ENCODE measurements at regions not wholly inside any gene's neighbourhood (a gene's known extent, or its start where the extent isn't known, plus 50 kb on each side); places are given as distances from the start of the nearest gene placed in this dataset.

GRCh38 chr15:91465086-91465485, 365.0 kb downstream of the SV2B start:
- Mint-ChIP-seq H3K4me1 (peaks cover 26% of the 10 kb centered on the region), H3K4me3 (no peak overlapping the region), H3K27ac (no peak overlapping the region), H3K27me3 (ENCODE audit: insufficient read depth) (peaks cover 4% of the 10 kb centered on the region), H3K9me3 (no peaks in the 10 kb centered on the region), H3K36me3 (ENCODE audit: low read depth) (no peaks in the 10 kb centered on the region)
- no peak overlapping the region for H3K9ac ChIP-seq (ENCODE audit: extremely low read depth, low read length, poor library complexity, severe bottlenecking)
- no peak overlapping the region for H3K4me3 ChIP-seq (ENCODE audit: low read length)
- no peak for TF ChIP-seq CTCF (conservative IDR thresholded peaks at IDR 0.05)
- WGBS, 2 experiments (ENCODE audit: insufficient coverage in 1 of 2, insufficient read length in 1 of 2): 95 to 96% methylated on average over 3 to 4 of the region's 4 CpGs
- no peaks in the 10 kb centered on the region for H3K9me3 ChIP-seq (ENCODE audit: control insufficient read depth, low read length)
- H3K4me1 ChIP-seq (ENCODE audit: control insufficient read depth, insufficient read depth, low read length): peaks cover 4% of the 10 kb centered on the region
- H3K27ac ChIP-seq (ENCODE audit: low read depth, low read length): no peak overlapping the region
- no peak for DNase-seq
- no peaks in the 10 kb centered on the region for H3K36me3 ChIP-seq (ENCODE audit: control insufficient read depth, insufficient read depth, low read length)
- peaks cover 11% of the 10 kb centered on the region for H3K27me3 ChIP-seq (ENCODE audit: control insufficient read depth, insufficient read depth, low read length, poor library complexity, severe bottlenecking)

DNA sequence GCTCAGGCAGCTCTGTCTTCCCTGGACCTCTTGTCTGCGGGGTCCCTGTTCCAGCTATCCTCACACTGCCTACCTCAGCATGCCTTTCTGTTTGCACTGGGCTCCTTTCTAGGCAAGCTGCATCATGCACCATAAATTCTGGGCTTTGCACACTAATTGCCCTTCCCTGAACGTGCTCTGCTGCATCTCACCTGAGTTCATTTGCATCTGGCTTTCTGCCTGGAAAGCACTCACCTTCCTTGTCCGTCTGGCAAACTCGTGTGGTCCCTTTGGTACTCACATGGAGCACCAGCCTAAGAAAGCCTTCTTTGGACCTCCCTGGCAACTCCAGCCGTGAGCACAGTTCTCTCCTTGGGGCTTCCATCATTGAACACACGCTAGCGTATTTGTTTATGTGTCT, 365.6 kb downstream of the SV2B start:
- peaks cover 11% of the 10 kb centered on the region for H3K27me3 ChIP-seq (ENCODE audit: control insufficient read depth, insufficient read depth, low read length, poor library complexity, severe bottlenecking)
- 86 to 89% methylated on average over 3 to 7 of the region's 7 CpGs for WGBS, 2 experiments (ENCODE audit: insufficient coverage in 1 of 2, insufficient read length in 1 of 2)
- H3K4me1 Mint-ChIP-seq: peaks cover 33% of the 10 kb centered on the region

GRCh38 chr15:91468871-91469580, 369.0 kb downstream of the SV2B start:
- H3K27me3 ChIP-seq (ENCODE audit: control insufficient read depth, insufficient read depth, low read length, poor library complexity, severe bottlenecking): peaks cover 11% of the 10 kb centered on the region
- peaks cover 4% of the 10 kb centered on the region for H3K9me3 Mint-ChIP-seq
- H3K36me3 ChIP-seq (ENCODE audit: control insufficient read depth, insufficient read depth, low read length): no peaks in the 10 kb centered on the region
- peaks cover 4% of the 10 kb centered on the region for H3K4me1 ChIP-seq (ENCODE audit: control insufficient read depth, insufficient read depth, low read length)
- no peak overlapping the region for H3K4me3 Mint-ChIP-seq
- H3K36me3 Mint-ChIP-seq (ENCODE audit: low read depth): no peaks in the 10 kb centered on the region
- H3K27ac ChIP-seq (ENCODE audit: low read depth, low read length): no peak overlapping the region
- peaks cover 6% of the 10 kb centered on the region for H3K27me3 Mint-ChIP-seq (ENCODE audit: insufficient read depth)
- TF ChIP-seq CTCF (conservative IDR thresholded peaks at IDR 0.05): peak; percentile 18
- peaks cover 42% of the 10 kb centered on the region for H3K4me1 Mint-ChIP-seq
- no peak overlapping the region for H3K9ac ChIP-seq (ENCODE audit: extremely low read depth, low read length, poor library complexity, severe bottlenecking)
- no peaks in the 10 kb centered on the region for H3K9me3 ChIP-seq (ENCODE audit: control insufficient read depth, low read length)
- H3K4me3 ChIP-seq (ENCODE audit: low read length): peak overlapping the region; percentile 13
- WGBS, 2 experiments (ENCODE audit: insufficient coverage in 1 of 2, insufficient read length in 1 of 2): 64 to 72% methylated on average over 2 to 5 of the region's 5 CpGs
- DNase-seq: peak; percentile 84
- no peak overlapping the region for H3K27ac Mint-ChIP-seq

More for the DNA sequence above, 365.6 kb downstream of the SV2B start:
- no peak for DNase-seq
- Mint-ChIP-seq H3K27ac (no peak overlapping the region), H3K36me3 (ENCODE audit: low read depth) (no peaks in the 10 kb centered on the region), H3K27me3 (ENCODE audit: insufficient read depth) (peaks cover 6% of the 10 kb centered on the region), H3K9me3 (no peaks in the 10 kb centered on the region), H3K4me3 (no peak overlapping the region)
- H3K4me1 ChIP-seq (ENCODE audit: control insufficient read depth, insufficient read depth, low read length): peaks cover 4% of the 10 kb centered on the region
- H3K36me3 ChIP-seq (ENCODE audit: control insufficient read depth, insufficient read depth, low read length): no peaks in the 10 kb centered on the region
- H3K27ac ChIP-seq (ENCODE audit: low read depth, low read length): no peak overlapping the region
- no peak for TF ChIP-seq CTCF (conservative IDR thresholded peaks at IDR 0.05)
- H3K9me3 ChIP-seq (ENCODE audit: control insufficient read depth, low read length): no peaks in the 10 kb centered on the region
- H3K9ac ChIP-seq (ENCODE audit: extremely low read depth, low read length, poor library complexity, severe bottlenecking): no peak overlapping the region
- no peak overlapping the region for H3K4me3 ChIP-seq (ENCODE audit: low read length)
